ENCODE measurements at regions not wholly inside any gene's neighbourhood (a gene's known extent, or its start where the extent isn't known, plus 50 kb on each side); places are given as distances from the start of the nearest gene placed in this dataset.

GRCh38 chr10:78357141-78358063, 323.7 kb downstream of the RPS24 start:
- no peak for DNase-seq (ENCODE audit: low read depth in 4 of 4, low spot score in 1 of 4)

DNA sequence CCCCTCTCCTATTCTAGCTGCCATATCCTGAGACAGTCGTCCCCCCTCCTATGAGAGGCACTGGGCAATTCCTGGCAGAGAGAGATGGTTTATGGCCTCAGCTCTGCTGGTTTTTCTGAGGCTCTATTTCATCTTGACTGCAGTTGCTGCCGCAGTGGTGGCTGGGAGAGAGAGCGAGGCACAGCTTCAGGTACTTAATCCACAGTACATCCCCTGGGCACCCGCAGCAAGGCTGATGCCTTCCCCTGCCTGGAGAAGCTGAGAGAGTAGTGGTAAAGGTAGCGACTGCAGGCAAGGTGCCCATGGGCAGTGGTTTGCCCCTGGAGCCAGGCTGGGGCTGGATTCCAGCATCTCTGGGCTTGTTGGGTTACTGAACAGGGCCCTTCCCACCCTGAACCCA, 324.7 kb downstream of the RPS24 start:
- no peak for DNase-seq (ENCODE audit: low read depth in 4 of 4, low spot score in 1 of 4)

DNA sequence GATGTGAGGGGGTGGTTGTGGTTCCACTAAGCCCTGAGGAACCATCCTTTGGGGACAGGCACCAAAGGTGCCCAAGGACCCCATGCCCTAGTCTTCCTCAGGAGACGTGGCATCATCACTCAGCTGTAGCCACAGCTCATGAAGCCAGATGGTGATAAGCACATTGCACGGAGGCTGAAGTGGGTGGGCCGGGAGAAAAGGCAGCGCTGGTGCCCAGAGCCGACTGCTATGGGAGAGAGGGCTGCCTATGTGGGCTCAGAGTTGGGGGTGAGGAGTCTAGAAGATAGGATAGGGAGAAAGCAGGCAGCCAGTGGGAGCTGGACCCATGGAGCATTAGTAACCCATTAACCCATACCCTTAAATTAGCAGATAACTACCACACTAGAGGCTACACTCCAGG, 325.3 kb downstream of the RPS24 start:
- no peak for DNase-seq (ENCODE audit: low read depth in 4 of 4, low spot score in 1 of 4)

- no peak for DNase-seq (ENCODE audit: low read depth in 4 of 4, low spot score in 1 of 4)
Measured at GRCh38 chr10:78359640-78360091, 326.0 kb downstream of the RPS24 start.

- DNase-seq (ENCODE audit: low read depth in 4 of 4, low spot score in 1 of 4) = no peak
Measured at GRCh38 chr10:78360284-78360683, 326.6 kb downstream of the RPS24 start.

- DNase-seq (ENCODE audit: low read depth in 4 of 4, low spot score in 1 of 4) = no peak
Measured at GRCh38 chr10:78361031-78361430, 327.4 kb downstream of the RPS24 start.

GRCh38 chr10:78362406-78363022, 328.9 kb downstream of the RPS24 start:
- DNase-seq (ENCODE audit: low read depth in 4 of 4, low spot score in 1 of 4) = no peak

DNA sequence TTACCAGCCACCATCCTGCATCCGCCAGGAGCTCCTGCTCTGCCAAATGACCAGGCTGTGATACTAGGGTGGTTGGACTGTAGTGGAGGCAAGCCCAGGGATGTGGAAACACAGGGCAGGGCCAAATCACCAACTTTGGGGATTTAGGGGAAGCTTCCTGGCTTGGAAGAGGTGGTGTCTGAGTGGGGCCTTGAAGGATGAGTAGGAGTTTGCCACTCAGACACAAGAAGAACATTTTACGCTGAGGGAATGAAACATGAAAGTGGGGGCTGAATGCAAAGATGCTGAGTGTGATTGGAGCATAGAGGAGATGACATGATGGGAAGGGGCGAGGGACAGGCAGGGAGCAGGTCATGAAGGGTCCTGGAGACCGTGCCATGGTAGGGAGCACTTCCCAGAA, 329.5 kb downstream of the RPS24 start:
- DNase-seq (ENCODE audit: low read depth in 4 of 4, low spot score in 1 of 4) = no peak

GRCh38 chr10:78365694-78366093, 332.0 kb downstream of the RPS24 start:
- no peak for DNase-seq (ENCODE audit: low read depth in 4 of 4, low spot score in 1 of 4)

DNA sequence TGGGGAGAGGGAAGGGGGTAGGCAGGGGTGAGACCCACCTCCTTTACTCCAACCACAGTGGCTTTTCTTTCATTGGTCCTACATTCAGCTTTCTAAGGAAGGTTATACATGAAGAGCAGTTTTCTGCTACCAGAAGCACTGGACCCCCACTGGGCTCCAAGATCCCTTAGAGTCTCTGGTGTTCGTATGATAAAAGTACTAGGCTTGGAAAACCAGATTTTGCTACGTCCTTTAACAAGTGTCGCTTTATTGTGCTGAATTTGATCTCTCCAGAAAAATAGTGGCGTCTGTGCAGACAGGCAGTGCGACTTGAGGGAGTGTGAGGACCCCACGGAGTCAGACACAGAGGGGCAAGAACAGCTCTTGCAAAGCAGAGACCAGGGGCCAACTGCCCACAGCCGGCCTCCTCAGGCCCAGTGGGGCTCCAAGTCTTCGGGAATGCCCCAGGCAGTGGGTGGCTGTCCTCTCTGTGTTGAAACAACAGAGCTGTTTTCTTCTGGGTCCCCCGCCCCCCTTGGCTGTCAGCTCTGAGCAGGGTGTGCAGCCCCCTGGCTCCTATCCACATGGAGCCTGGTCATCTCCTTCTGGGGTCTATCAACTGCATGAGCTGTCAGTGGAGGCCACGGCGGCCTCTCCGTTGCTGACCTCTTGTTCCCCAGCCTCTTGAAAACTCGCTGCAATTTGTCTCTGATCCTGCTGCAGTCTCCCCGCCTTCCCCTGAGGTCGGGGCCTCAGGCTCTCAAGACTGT, 333.2 kb downstream of the RPS24 start:
- DNase-seq (ENCODE audit: low read depth in 4 of 4, low spot score in 1 of 4) = no peak

- DNase-seq (ENCODE audit: low read depth in 4 of 4, low spot score in 1 of 4) = no peak
Measured at GRCh38 chr10:78367751-78368150, 334.1 kb downstream of the RPS24 start.

GRCh38 chr10:78371136-78371535, 337.5 kb downstream of the RPS24 start:
- no peak for DNase-seq (ENCODE audit: low read depth in 4 of 4, low spot score in 1 of 4)

GRCh38 chr10:78372806-78373205, 339.1 kb downstream of the RPS24 start:
- DNase-seq (ENCODE audit: low read depth in 4 of 4, low spot score in 1 of 4) = no peak

DNA sequence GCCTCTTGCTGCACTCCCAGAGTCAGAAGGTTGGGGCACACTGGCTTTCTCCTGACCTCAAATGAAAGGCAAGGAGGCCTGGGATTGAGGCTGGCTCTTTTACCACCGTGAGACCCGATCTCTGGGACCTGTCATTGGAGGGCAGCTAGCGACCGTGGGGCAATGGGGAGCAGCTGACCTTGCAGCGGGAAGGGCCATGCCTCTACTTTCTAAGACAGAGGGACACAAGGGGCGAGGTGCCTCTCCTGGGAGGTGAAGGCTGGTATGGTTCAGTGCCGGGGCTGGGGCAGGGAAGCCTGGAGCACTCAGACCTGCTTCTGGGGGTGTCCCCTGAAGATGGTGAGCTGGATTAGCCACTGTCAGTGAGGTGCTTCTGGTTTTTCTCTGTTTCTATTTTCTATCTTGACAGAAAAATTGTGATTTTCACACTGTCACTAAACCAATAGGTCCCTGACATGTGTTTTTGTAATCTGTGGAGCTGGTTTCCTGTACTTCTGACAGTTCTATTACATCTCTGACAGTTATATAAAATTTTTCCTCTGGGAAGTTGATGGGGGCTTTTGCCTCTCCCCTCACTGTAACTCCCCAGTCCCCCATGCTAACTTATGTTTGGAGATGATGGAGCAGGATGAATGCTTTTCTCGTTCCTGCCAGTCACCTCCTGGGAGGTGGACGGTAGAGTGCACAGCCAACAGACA, 340.8 kb downstream of the RPS24 start:
- no peak for DNase-seq (ENCODE audit: low read depth in 4 of 4, low spot score in 1 of 4)

- no peak for DNase-seq (ENCODE audit: low read depth in 4 of 4, low spot score in 1 of 4)
Measured at GRCh38 chr10:78375854-78376785, 342.5 kb downstream of the RPS24 start.

GRCh38 chr10:78377356-78377755, 343.7 kb downstream of the RPS24 start:
- DNase-seq (ENCODE audit: low read depth in 4 of 4, low spot score in 1 of 4) = no peak

GRCh38 chr10:78378192-78378591, 344.5 kb downstream of the RPS24 start:
- no peak for DNase-seq (ENCODE audit: low read depth in 4 of 4, low spot score in 1 of 4)

- DNase-seq (ENCODE audit: low read depth in 4 of 4, low spot score in 1 of 4) = no peak
Measured at GRCh38 chr10:78381107-78381506, 347.4 kb downstream of the RPS24 start.

GRCh38 chr10:78382047-78382446, 348.4 kb downstream of the RPS24 start:
- DNase-seq (ENCODE audit: low read depth in 4 of 4, low spot score in 1 of 4) = no peak

DNA sequence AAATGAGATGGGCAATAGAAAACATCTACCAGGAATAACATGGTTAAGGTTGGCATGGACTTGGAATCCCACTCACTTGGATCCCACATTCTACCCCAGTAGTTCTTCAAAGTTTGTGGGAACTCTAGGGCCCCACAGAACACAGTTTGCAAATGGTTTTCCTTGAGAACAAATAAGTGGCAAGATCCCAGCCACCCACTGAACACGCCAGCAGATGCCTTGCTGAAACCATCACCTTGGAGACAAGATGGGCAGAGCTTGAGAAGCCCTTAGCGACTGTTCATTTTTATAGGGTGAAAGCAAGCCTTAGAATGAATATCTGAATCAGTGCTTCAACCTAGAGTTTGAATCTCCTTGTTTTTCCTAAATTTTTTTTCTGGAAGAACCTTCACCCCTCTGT, 349.1 kb downstream of the RPS24 start:
- no peak for DNase-seq (ENCODE audit: low read depth in 4 of 4, low spot score in 1 of 4)
